ENCODE measurements at regions not wholly inside any gene's neighbourhood (a gene's known extent, or its start where the extent isn't known, plus 50 kb on each side); places are given as distances from the start of the nearest gene placed in this dataset.

DNA sequence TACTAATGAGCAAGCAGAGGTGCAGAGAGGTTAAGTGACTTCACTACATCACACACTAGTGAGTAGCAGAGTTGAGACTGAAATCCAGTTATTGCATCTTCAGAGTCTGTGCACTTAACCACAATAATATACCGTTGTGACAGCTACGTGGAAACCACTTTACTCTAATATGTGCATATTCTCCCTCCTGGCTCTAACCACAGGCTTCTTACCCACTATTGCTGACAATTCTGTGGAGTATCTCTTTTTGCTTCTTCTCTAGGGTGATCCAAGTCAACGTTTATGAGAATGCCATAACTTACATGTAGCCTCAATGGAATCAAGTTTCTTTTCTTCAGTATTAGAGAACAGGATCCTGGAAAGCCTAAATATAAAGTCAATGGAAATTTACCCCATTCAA, 64.2 kb upstream of the MEOX2 start (continued):
- TF ChIP-seq, protein P1, sequence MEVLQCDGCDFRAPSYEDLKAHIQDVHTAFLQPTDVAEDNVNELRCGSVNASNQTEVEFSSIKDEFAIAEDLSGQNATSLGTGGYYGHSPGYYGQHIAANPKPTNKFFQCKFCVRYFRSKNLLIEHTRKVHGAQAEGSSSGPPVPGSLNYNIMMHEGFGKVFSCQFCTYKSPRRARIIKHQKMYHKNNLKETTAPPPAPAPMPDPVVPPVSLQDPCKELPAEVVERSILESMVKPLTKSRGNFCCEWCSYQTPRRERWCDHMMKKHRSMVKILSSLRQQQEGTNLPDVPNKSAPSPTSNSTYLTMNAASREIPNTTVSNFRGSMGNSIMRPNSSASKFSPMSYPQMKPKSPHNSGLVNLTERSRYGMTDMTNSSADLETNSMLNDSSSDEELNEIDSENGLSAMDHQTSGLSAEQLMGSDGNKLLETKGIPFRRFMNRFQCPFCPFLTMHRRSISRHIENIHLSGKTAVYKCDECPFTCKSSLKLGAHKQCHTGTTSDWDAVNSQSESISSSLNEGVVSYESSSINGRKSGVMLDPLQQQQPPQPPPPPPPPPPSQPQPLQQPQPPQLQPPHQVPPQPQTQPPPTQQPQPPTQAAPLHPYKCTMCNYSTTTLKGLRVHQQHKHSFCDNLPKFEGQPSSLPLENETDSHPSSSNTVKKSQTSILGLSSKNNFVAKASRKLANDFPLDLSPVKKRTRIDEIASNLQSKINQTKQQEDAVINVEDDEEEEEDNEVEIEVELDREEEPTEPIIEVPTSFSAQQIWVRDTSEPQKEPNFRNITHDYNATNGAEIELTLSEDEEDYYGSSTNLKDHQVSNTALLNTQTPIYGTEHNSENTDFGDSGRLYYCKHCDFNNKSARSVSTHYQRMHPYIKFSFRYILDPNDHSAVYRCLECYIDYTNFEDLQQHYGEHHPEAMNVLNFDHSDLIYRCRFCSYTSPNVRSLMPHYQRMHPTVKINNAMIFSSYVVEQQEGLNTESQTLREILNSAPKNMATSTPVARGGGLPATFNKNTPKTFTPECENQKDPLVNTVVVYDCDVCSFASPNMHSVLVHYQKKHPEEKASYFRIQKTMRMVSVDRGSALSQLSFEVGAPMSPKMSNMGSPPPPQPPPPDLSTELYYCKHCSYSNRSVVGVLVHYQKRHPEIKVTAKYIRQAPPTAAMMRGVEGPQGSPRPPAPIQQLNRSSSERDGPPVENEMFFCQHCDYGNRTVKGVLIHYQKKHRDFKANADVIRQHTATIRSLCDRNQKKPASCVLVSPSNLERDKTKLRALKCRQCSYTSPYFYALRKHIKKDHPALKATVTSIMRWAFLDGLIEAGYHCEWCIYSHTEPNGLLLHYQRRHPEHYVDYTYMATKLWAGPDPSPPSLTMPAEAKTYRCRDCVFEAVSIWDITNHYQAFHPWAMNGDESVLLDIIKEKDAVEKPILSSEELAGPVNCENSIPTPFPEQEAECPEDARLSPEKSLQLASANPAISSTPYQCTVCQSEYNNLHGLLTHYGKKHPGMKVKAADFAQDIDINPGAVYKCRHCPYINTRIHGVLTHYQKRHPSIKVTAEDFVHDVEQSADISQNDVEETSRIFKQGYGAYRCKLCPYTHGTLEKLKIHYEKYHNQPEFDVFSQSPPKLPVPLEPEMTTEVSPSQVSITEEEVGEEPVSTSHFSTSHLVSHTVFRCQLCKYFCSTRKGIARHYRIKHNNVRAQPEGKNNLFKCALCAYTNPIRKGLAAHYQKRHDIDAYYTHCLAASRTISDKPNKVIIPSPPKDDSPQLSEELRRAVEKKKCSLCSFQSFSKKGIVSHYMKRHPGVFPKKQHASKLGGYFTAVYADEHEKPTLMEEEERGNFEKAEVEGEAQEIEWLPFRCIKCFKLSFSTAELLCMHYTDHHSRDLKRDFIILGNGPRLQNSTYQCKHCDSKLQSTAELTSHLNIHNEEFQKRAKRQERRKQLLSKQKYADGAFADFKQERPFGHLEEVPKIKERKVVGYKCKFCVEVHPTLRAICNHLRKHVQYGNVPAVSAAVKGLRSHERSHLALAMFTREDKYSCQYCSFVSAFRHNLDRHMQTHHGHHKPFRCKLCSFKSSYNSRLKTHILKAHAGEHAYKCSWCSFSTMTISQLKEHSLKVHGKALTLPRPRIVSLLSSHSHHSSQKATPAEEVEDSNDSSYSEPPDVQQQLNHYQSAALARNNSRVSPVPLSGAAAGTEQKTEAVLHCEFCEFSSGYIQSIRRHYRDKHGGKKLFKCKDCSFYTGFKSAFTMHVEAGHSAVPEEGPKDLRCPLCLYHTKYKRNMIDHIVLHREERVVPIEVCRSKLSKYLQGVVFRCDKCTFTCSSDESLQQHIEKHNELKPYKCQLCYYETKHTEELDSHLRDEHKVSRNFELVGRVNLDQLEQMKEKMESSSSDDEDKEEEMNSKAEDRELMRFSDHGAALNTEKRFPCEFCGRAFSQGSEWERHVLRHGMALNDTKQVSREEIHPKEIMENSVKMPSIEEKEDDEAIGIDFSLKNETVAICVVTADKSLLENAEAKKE (CRISPR knock-in tag; IDR thresholded peaks at IDR 0.05): no peak
- TF ChIP-seq, protein P2, sequence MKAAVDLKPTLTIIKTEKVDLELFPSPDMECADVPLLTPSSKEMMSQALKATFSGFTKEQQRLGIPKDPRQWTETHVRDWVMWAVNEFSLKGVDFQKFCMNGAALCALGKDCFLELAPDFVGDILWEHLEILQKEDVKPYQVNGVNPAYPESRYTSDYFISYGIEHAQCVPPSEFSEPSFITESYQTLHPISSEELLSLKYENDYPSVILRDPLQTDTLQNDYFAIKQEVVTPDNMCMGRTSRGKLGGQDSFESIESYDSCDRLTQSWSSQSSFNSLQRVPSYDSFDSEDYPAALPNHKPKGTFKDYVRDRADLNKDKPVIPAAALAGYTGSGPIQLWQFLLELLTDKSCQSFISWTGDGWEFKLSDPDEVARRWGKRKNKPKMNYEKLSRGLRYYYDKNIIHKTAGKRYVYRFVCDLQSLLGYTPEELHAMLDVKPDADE (IDR thresholded peaks at IDR 0.05): no peak
- no peak for TF ChIP-seq ZNF114 (CRISPR knock-in tag; IDR thresholded peaks at IDR 0.05)
- TF ChIP-seq, protein P3, sequence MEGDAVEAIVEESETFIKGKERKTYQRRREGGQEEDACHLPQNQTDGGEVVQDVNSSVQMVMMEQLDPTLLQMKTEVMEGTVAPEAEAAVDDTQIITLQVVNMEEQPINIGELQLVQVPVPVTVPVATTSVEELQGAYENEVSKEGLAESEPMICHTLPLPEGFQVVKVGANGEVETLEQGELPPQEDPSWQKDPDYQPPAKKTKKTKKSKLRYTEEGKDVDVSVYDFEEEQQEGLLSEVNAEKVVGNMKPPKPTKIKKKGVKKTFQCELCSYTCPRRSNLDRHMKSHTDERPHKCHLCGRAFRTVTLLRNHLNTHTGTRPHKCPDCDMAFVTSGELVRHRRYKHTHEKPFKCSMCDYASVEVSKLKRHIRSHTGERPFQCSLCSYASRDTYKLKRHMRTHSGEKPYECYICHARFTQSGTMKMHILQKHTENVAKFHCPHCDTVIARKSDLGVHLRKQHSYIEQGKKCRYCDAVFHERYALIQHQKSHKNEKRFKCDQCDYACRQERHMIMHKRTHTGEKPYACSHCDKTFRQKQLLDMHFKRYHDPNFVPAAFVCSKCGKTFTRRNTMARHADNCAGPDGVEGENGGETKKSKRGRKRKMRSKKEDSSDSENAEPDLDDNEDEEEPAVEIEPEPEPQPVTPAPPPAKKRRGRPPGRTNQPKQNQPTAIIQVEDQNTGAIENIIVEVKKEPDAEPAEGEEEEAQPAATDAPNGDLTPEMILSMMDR (conservative IDR thresholded peaks at IDR 0.05; ENCODE audit: low read depth in 2 of 2): no peak
- no peak for TF ChIP-seq EZH2 (IDR thresholded peaks at IDR 0.05; ENCODE audit: low read depth, unreplicated experiment)
- no peak for TF ChIP-seq NANOG (IDR thresholded peaks at IDR 0.05; ENCODE audit: borderline replicate concordance)
- TF ChIP-seq POLR2AphosphoS5 (IDR thresholded peaks at IDR 0.05; ENCODE audit: low read depth): no peak
- TF ChIP-seq EZH2phosphoT487 (IDR thresholded peaks at IDR 0.05; ENCODE audit: unreplicated experiment): no peak
- TF ChIP-seq JUNB (IDR thresholded peaks at IDR 0.05; ENCODE audit: unreplicated experiment): no peak

Measured in GM23338 (cell line).